AG04449 (cell line): ENCODE measurements at regions not wholly inside any gene's neighbourhood (a gene's known extent, or its start where the extent isn't known, plus 50 kb on each side); places are given as distances from the start of the nearest gene placed in this dataset.

Experiments used
- CTCF ChIA-PET: fragments of 350-600 bp; formaldehyde crosslinking; extraction: SDS; loops from one replicate; lab custom pipeline; 2021; ENCODE audit warnings: antibody characterized with exemption; lab: Yijun Ruan, JAX
- POLR2A ChIA-PET: fragments of 400-600, 350-600 bp; formaldehyde crosslinking; extraction: SDS; loops from one replicate; lab custom pipeline; 2020; ENCODE audit warnings: antibody characterized with exemption, inconsistent platforms; lab: Yijun Ruan, JAX
- DNase-seq: peaks from one replicate; pipeline ENCODE4 v3.0.0-alpha.2; 2010; ENCODE audit warnings: low read depth, low spot score
- H3K4me3 ChIP-seq: 2 replicates; pipeline ENCODE4 v1.5.1; 2011; ENCODE audit warnings: low read depth, mild to moderate bottlenecking, control low read depth, low read length
- CTCF ChIP-seq: IDR thresholded peaks from one replicate; pipeline ENCODE4 v1.5.1; 2011; ENCODE audit warnings: mild to moderate bottlenecking, moderate library complexity, low read length, control low read depth, inconsistent platforms; ENCODE audit not compliant: insufficient read depth; ENCODE audit errors: missing control alignments

- POLR2A ChIA-PET: no interaction called here
- CTCF ChIA-PET: no interaction called here
Measured at GRCh38 chr1:82604524-82604923, 803.8 kb downstream of the ADGRL2 start.

GRCh38 chr1:82600314-82600713 is 799.6 kb downstream of the ADGRL2 start:
- no peak for TF ChIP-seq CTCF
- POLR2A ChIA-PET: no interaction called here
- no peak for DNase-seq
- CTCF ChIA-PET: no interaction called here
- no peak overlapping the region for H3K4me3 ChIP-seq

More at GRCh38 chr1:82604524-82604923, 803.8 kb downstream of the ADGRL2 start:
- no peak for DNase-seq
- no peak overlapping the region for H3K4me3 ChIP-seq
- TF ChIP-seq CTCF: no peak

GRCh38 chr1:82598812-82599211 is 798.1 kb downstream of the ADGRL2 start:
- POLR2A ChIA-PET: no interaction called here
- no peak overlapping the region for H3K4me3 ChIP-seq
- TF ChIP-seq CTCF: no peak
- CTCF ChIA-PET: no interaction called here
- DNase-seq: no peak

GRCh38 chr1:82598337-82598736 is 797.6 kb downstream of the ADGRL2 start:
- no peak overlapping the region for H3K4me3 ChIP-seq
- DNase-seq: no peak
- no peak for TF ChIP-seq CTCF
- ChIA-PET POLR2A (no interaction called here), CTCF (no interaction called here)

GRCh38 chr1:82597649-82598048 is 796.9 kb downstream of the ADGRL2 start:
- POLR2A ChIA-PET: no interaction called here
- no peak for TF ChIP-seq CTCF
- H3K4me3 ChIP-seq: no peak overlapping the region
- DNase-seq: no peak
- CTCF ChIA-PET: no interaction called here

GRCh38 chr1:82597141-82597540 is 796.4 kb downstream of the ADGRL2 start:
- POLR2A ChIA-PET: no interaction called here
- no peak overlapping the region for H3K4me3 ChIP-seq
- no peak for TF ChIP-seq CTCF
- CTCF ChIA-PET: no interaction called here
- no peak for DNase-seq

GRCh38 chr1:82593561-82593960 is 792.8 kb downstream of the ADGRL2 start:
- TF ChIP-seq CTCF: no peak
- CTCF ChIA-PET: no interaction called here
- POLR2A ChIA-PET: no interaction called here
- H3K4me3 ChIP-seq: no peak overlapping the region
- no peak for DNase-seq
